IPS-15b (cell line): ENCODE measurements at regions not wholly inside any gene's neighbourhood (a gene's known extent, or its start where the extent isn't known, plus 50 kb on each side); places are given as distances from the start of the nearest gene placed in this dataset.
"Not testable (repeated sequence)": the region's sequence is repeated elsewhere in the genome, so short reads cannot be mapped to it uniquely, and the experiment has no call there.

ENCODE experiments used
- H3K27me3 ChIP-seq: one replicate; pipeline ENCODE4 v1.6.1; 2013; ENCODE audit warnings: low read length; ENCODE audit not compliant: control insufficient read depth, insufficient read depth
- H3K36me3 ChIP-seq: one replicate; pipeline ENCODE4 v1.6.1; 2013; ENCODE audit warnings: low read length; ENCODE audit not compliant: control insufficient read depth, insufficient read depth
- H3K4me1 ChIP-seq: one replicate; pipeline ENCODE4 v1.6.1; 2013; ENCODE audit warnings: mild to moderate bottlenecking, low read length; ENCODE audit not compliant: control insufficient read depth, insufficient read depth
- H3K4me3 ChIP-seq: one replicate; pipeline ENCODE4 v1.5.1; 2013; ENCODE audit warnings: low read depth, low read length
- H3K9ac ChIP-seq: one replicate; pipeline ENCODE4 v1.6.1; 2013; ENCODE audit warnings: low read depth, mild to moderate bottlenecking, low read length
- H3K9me3 ChIP-seq: one replicate; pipeline ENCODE4 v1.6.1; 2013; ENCODE audit warnings: mild to moderate bottlenecking, low read length; ENCODE audit not compliant: control insufficient read depth, insufficient read depth

- H3K9me3 ChIP-seq, H3K36me3 ChIP-seq, H3K9ac ChIP-seq, H3K4me1 ChIP-seq, H3K4me3 ChIP-seq, H3K27me3 ChIP-seq: not testable (repeated sequence)
Measured at GRCh38 chr2:234553223-234553622, 56.3 kb upstream of the ARL4C start.

- no peak overlapping the region for H3K4me3 ChIP-seq
- peaks cover 16% of the 10 kb centered on the region for H3K4me1 ChIP-seq
- H3K27me3 ChIP-seq: peaks cover 7% of the 10 kb centered on the region
- no peak overlapping the region for H3K9ac ChIP-seq
- no peaks in the 10 kb centered on the region for H3K36me3 ChIP-seq
- H3K9me3 ChIP-seq: no peaks in the 10 kb centered on the region
Measured at GRCh38 chr2:234550511-234551107, 53.7 kb upstream of the ARL4C start.

- Histone ChIP-seq H3K9me3 (no peaks in the 10 kb centered on the region), H3K36me3 (no peaks in the 10 kb centered on the region), H3K27me3 (peaks cover 7% of the 10 kb centered on the region), H3K4me1 (peaks cover 16% of the 10 kb centered on the region), H3K4me3 (no peak overlapping the region), H3K9ac (no peak overlapping the region)
Measured at GRCh38 chr2:234550056-234550455, 53.2 kb upstream of the ARL4C start.

GRCh38 chr2:234548695-234549420, 52.0 kb upstream of the ARL4C start:
- H3K36me3 ChIP-seq: no peaks in the 10 kb centered on the region
- peaks cover 16% of the 10 kb centered on the region for H3K27me3 ChIP-seq
- peaks cover 16% of the 10 kb centered on the region for H3K4me1 ChIP-seq
- H3K9me3 ChIP-seq: no peaks in the 10 kb centered on the region
- peak overlapping the region; percentile 5 for H3K4me3 ChIP-seq
- H3K9ac ChIP-seq: no peak overlapping the region

GRCh38 chr2:234546770-234547169, 49.9 kb upstream of the ARL4C start:
- H3K4me3 ChIP-seq: no peak overlapping the region
- peaks cover 16% of the 10 kb centered on the region for H3K4me1 ChIP-seq
- H3K9me3 ChIP-seq: no peaks in the 10 kb centered on the region
- peak overlapping the region; percentile 10 for H3K9ac ChIP-seq
- H3K27me3 ChIP-seq: peaks cover 19% of the 10 kb centered on the region
- no peaks in the 10 kb centered on the region for H3K36me3 ChIP-seq
